DMS114 treated with DMSO at 0.1 percent for 48 hours (cell line): ENCODE measurements at regions not wholly inside any gene's neighbourhood (a gene's known extent, or its start where the extent isn't known, plus 50 kb on each side); places are given as distances from the start of the nearest gene placed in this dataset.

Experiments
- DNase-seq: peaks from one replicate; lab custom pipeline; 2025; ENCODE audit not compliant: unreplicated experiment; lab: John Stamatoyannopoulos, UW

- DNase-seq = no peak
Measured at GRCh38 chr2:6064757-6065156, 372.6 kb downstream of the SOX11 start.

DNA sequence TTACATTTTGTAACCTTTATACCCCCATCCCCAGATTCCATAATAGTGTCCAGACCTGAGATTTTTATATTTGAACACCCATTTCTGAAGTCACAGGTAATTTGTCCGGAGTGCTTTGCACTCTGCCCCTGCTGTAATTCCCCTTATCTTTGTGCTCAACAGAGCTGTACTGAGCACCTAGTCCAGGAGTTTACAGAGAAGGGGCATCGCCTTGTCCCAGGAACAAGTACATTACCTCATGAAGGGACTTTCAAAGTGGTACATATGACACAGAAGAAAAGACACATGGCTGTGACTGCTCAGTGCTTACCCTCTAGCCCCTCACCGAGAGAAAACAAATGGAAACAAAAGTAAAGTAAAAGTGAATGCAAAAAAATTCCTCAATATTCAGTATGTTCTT is 373.5 kb downstream of the SOX11 start:
- no peak for DNase-seq

DNA sequence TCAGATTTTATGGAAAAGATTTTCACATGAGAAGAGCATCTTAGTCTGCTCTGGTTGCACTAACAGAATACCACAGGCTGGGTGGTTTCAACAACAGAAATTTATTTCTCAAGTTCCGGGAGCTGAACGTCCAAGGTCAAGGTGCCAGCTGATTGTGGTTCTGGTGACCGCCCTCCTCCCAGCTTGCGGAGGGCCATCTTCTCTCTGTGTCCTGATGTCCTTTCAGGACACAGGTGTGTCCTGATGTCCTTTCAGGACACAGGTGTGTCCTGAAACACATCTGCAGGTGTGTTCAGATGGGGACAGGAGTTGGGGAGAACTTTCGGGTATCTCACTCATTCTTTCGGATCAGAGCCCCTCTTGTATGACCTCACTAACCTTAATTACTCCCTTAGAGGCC is 374.9 kb downstream of the SOX11 start:
- no peak for DNase-seq

DNA sequence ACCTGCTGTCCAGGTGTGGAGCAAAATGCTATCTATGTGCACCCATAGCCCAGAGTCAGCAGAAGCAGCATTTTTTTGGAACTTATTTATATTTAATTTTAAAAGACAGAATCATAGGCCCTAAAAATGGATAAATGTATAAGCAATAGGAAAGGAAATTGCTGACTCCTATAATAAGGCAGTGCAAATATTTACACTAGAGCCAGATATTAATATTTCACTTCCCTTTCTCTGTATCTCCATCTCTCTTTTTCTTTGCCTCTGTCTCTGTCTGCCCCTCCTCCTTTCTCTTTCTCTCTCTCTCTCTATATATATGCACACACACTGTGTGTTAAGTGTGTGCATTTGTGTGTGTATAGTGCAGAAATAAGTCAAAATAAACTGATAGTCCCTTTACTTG is 375.6 kb downstream of the SOX11 start:
- no peak for DNase-seq

DNA sequence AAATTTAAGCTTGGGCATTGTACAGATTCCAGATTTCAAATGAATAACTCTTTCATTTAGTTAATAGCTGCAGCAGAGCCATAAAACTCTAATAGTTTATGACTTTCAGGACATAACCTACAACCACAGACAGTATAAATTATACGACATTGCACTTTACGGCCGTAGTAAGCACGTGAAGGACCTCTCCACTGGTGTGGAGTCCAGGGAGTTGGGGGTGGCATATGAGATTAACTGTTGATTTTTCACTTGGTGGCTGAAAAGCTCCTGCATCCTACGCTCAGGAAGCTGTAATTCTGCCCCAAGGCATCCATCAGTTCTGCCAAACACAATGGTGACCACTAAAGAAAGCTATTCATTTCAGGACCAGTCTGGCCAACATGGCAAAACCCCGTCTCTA is 376.2 kb downstream of the SOX11 start:
- no peak for DNase-seq

DNA sequence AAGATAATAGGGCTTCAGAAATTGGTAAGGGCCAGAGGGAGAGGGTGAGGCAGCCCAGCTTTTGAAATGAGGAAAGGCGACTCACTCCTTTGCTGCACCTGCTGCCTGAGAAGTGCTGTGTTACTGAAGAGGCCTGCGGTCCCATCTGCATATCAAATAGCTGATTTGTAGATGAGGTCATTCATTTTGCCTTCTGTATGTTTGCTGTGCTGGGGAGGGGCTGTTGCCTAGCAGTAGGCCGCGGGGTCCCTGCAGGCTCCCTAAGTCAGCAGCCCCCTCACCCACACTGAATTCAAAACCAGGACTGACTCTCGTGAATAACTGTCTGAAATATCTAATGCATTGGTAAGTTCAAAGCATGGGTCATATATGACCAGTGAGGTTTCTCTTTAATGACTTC is 377.2 kb downstream of the SOX11 start:
- no peak for DNase-seq

GRCh38 chr2:6071519-6071918 is 379.3 kb downstream of the SOX11 start:
- DNase-seq = no peak

DNA sequence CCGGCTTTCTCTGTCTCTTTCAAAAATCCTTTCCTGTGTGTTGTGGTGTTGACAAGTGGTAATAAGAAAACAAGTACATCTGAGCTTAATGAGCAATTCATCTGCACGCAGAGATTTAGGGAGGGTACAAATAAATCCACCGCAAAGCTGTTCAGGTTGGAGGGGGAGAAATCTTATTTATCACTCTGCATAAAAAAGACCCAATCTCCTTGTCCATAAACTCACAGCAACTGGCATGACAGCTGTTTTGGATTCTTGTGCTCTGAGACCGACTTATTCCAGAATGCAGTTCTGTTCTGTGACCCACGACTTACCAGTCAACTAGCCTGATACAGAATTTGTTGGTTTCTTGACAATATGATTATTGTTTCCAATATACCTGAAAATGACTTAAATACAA is 380.1 kb downstream of the SOX11 start:
- no peak for DNase-seq

GRCh38 chr2:6072768-6073167 is 380.6 kb downstream of the SOX11 start:
- DNase-seq = no peak

DNA sequence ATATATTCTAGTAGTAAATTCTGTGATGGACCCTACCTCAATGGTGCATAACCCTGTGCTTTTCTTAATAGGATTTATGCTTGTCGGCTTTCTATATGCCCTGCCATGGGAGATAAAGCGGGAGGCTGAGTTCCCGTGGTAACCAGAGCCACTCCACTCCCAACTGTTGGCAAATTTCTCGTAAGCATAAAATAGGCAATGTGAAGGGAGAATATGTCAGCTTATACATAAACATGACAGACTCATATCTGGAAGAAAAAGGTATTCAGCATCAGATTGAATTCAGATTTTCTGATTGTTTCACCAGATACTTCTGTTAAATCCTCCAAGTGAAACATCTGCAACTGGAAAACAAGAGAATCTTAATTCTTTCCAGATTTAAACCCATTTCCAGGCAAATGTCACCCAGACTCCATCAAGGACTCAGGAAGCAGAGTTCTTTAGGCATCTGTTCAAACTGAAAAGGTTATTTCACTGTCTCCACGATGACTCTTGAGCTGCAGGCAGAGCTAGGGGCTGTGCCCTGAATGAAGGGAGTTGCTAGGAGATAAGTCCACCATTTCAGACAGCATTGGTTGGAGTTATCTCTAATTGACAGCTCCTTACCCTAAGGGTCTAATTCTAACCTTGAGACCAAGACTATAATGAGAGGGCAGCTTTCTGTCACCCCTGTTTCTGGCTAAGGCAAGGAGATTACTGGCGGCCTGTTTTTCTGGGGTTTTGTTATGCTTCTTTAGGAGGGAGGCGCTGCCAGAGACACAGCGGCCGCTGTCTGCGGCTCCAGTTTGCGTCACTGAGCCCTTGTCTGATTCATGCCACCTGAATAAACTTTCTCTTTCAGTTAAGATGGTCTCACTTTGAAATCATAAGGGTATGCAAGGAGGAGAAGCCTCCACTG is 381.3 kb downstream of the SOX11 start:
- no peak for DNase-seq

GRCh38 chr2:6074089-6074643 is 382.0 kb downstream of the SOX11 start:
- no peak for DNase-seq

DNA sequence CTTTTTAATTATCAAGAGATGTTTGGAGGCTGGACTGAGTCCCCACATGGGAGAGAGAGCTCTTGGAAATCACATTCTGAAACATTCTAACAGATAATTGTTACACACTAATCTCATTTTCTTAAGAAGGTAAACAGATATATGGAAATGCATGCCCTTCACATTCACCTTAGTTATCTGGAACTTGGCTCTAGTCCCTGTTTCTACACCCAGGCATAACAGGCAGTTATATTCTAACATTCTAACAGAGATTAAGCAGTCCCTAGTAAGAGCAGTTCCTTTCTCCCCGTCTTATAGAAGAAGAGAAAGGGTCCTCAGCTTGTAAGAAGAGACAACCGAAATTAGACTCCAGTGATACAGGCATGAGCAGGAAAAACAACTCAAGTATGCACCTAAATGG is 385.4 kb downstream of the SOX11 start:
- no peak for DNase-seq

DNA sequence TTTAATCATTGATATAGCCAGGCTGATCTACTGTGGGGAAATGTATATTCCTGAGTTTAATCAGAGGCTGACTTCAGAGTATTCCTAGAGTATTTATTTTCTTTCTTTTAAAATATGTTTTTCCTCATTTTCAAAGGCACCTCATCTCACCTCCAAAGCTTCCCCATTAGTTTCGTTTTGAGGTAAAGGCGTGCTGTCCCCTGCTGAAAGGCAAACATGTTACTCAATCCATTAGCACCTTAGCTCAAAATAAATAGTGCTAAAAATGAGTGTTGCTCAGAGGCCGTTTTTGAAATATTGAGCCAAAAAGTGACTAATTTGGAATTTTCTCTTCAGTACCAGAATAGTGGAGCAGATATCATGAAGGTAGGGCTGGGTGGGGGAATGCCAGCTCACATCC is 386.2 kb downstream of the SOX11 start:
- no peak for DNase-seq

DNA sequence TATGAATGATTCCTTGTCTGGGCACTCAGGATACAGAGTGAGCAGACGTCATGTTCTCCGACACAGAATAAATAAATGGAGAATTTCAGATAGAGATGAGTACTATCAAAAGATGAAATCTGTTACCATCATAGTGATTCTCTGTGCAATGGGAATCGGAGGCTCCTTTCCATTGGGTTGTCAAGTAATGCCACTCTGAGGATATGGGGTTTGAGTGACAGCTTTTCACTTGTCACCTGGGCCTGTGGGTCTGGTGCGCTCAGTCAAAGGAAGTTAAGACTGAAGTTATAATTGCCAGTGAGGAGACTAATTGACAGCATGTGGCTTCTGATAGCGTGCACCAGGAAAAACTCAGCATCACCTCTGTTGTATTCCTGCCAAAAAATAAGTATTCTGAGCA is 387.2 kb downstream of the SOX11 start:
- DNase-seq = no peak

- DNase-seq = no peak
Measured at GRCh38 chr2:6080932-6081753, 389.0 kb downstream of the SOX11 start.

DNA sequence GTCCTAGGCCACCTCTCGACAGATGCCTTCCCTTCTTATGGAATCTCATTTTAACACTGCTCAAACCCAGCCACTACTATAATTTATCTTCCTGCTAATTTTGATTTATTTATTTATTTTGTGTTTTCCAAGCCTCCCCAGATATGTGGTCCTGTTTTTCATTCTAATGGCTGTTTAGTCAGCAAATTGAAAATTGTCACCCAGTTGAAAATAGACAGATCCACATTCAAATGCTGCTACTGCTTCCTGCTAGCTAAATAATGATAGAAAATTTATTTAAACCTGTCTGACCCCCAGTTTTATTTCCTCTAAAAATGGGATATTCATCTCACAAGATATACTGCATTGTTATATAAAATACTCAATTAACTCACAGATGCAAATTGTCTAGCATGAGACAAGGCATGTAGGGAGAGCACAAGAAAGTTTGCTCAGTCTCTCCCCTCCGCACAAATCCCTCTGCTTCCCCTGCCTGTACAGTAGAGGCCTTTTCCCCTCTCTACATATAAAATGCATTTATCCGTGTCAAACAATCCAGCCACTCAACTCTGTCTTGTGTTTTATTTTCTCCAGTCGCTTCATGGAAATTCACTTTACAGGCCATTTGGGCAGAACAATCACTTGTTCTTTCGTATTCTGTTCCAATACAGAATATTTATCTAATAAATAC is 389.9 kb downstream of the SOX11 start:
- DNase-seq = no peak

- DNase-seq = no peak
Measured at GRCh38 chr2:6082625-6083018, 390.4 kb downstream of the SOX11 start.

DNA sequence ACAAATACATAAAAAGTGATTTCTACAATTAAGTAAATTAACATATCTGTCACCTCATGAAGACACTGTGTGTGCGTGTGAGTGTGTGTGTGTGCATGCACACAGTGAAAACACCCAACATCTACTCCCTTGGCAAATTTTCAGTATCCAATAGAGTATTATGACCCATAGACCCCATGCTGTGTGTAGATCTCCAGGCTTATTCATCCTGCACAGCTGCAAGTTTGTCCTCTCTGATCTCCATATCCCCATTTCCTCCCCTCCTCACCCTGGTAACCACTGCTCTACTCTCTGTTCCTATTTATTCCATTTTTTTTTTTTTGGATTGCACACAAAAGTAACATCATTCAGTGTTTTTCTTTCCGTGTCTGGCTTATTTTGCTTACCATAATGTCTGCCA is 391.0 kb downstream of the SOX11 start:
- no peak for DNase-seq

DNA sequence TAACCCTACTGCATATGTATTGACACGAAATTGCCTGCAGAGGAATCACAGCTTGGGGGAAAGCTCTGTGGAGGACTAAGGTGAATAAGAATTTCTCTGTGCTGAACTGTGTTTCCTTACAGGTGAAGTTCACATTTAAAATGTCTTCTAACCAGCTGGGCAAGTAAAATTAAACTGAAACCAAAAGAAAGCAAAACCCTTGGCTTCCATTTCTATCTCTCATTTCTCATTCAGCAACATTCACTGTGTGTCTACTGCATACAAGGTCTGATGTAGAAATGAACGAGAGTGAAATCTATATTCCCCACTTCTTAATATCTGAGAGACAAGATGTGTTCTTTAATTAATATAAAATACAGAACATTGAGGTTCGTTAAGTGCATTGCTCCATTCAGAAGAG is 397.3 kb downstream of the SOX11 start:
- no peak for DNase-seq

DNA sequence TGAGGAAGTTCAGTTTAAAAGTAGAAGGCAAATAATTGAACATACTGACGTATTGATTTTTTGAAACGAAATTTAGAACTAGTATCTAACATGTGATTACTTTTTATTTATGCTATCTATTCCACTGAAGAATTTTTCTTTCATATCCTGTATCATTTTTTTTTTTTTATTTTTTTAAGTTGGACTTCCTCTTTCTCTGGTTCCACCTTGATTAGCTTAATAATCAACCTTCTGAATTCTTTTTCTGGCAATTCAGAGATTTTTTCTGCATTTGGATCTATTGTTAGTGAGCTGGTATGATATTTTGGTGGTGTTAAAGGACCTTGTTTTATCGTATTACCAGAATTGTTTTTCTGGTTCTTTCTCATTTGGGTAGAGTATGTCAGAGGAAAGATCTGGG is 411.2 kb downstream of the SOX11 start:
- DNase-seq = no peak

DNA sequence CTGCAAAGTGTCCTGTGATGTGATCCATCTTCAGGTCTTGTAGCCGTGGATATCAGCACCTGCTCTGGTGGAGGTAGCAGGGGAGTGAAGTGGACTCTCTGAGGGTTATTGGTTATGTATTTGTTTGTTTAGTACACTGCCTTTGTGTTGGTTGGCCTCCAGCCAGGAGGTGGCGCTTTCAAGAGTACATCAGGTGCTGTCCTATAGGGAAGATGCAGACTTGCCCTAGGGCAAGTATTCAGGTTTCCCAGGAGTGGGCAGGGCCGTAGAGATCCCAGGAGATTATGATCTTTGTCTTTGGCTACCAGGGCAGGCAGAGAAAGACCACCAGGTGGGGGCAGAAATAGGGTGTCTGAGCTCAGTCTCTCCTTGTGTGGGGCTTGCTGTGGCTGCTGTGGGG is 411.8 kb downstream of the SOX11 start:
- DNase-seq = no peak
